Esophagus muscularis mucosa (tissue), 4 donors: ENCODE measurements at regions not wholly inside any gene's neighbourhood (a gene's known extent, or its start where the extent isn't known, plus 50 kb on each side); places are given as distances from the start of the nearest gene placed in this dataset.

Source experiments
- DNase-seq: peaks from one replicate; pipeline ENCODE4 v3.0.0-alpha.2; 2017; ENCODE audit errors: extremely low spot score
- H3K27ac ChIP-seq, 4 donors: fragments of 200-600 bp; sonication (generic); replicated peaks in 1 of 4; 1 replicate in 3 of 4; 2 replicates in 1 of 4; pipeline ENCODE4 v1.5.1; 2016 to 2019; ENCODE audit warnings: mild to moderate bottlenecking in 1 of 4
- H3K27me3 ChIP-seq, 4 donors: fragments of 200-600 bp; sonication (generic); one replicate each; pipeline versions ENCODE4 v1.5.1 to v1.6.0; 2016 to 2019
- H3K36me3 ChIP-seq, 4 donors: fragments of 200-600 bp; sonication (generic); one replicate each; pipeline ENCODE4 v1.5.1; 2016 to 2019
- H3K4me1 ChIP-seq, 4 donors: fragments of 200-600 bp; sonication (generic); one replicate each; pipeline ENCODE4 v1.5.1; 2016 to 2019
- H3K4me3 ChIP-seq, 4 donors: fragments of 200-600 bp; sonication (generic); 1 replicate in 2 of 4; 2 replicates in 2 of 4; pipeline ENCODE4 v1.5.1; 2016 to 2019; ENCODE audit warnings: mild to moderate bottlenecking in 4 of 4, moderate library complexity in 1 of 4
- H3K9me3 ChIP-seq, 4 donors: fragments of 200-600 bp; sonication (generic); 1 replicate in 3 of 4; 2 replicates in 1 of 4; pipeline ENCODE4 v1.5.1; 2016 to 2019
- EP300 ChIP-seq: sonication (generic); formaldehyde crosslinking; IDR thresholded peaks from one replicate; pipeline ENCODE4 v1.6.1; 2017; ENCODE audit warnings: antibody characterized with exemption
- POLR2A ChIP-seq: fragments of 450-650 bp; IDR thresholded peaks from one replicate; pipeline ENCODE4 v1.6.1; 2017; ENCODE audit warnings: antibody characterized with exemption, moderate library complexity, mild to moderate bottlenecking, low read depth
- POLR2AphosphoS5 ChIP-seq, 2 donors: sonication (generic); formaldehyde crosslinking; IDR thresholded peaks; one replicate each; pipeline ENCODE4 v1.6.1; 2017; ENCODE audit warnings: antibody characterized with exemption in 2 of 2
- WGBS: methylation state at CpG from one replicate; pipeline ENCODE4 v1.1.5; 2018; 5-methylcytosine and 5-hydroxymethylcytosine counted together
- intact Hi-C: fragments of 100-400 bp; cut with DNase I; formaldehyde crosslinking; loops from one replicate; pipeline ENCODE4 v1.15.1; 2023
- TF ChIP-seq, protein P1 (sequence below), 3 experiments: fragments of 200-600 bp in 2 of 3; fragments of 450-650 bp in 1 of 3; sonication (generic) in 2 of 3; IDR thresholded peaks; one replicate each; pipeline ENCODE4 v1.5.1; 2017 to 2019; ENCODE audit warnings: antibody characterized with exemption in 3 of 3, mild to moderate bottlenecking in 2 of 3, moderate library complexity in 1 of 3

DNA sequence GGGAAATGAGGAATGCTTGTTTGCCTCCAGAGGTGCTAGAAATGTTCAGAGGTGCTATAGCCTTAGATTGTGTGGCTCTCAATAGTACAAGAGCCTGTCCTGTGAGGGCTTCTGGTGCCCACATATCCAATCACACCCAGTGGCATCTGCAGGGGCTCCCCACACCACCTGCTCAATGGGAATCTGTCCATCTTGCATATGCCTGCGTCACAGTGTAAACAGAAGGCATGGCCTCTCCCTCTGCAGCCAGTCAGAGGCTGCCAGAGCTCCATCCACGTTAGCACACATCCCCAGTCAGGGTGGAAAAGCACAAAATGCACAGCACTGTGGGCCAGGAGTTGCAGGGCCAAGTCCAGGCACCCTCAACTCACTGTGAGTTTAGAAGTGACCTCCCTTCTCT lies 113.6 kb upstream of the GRIK3 start:
- TF ChIP-seq, protein P1, sequence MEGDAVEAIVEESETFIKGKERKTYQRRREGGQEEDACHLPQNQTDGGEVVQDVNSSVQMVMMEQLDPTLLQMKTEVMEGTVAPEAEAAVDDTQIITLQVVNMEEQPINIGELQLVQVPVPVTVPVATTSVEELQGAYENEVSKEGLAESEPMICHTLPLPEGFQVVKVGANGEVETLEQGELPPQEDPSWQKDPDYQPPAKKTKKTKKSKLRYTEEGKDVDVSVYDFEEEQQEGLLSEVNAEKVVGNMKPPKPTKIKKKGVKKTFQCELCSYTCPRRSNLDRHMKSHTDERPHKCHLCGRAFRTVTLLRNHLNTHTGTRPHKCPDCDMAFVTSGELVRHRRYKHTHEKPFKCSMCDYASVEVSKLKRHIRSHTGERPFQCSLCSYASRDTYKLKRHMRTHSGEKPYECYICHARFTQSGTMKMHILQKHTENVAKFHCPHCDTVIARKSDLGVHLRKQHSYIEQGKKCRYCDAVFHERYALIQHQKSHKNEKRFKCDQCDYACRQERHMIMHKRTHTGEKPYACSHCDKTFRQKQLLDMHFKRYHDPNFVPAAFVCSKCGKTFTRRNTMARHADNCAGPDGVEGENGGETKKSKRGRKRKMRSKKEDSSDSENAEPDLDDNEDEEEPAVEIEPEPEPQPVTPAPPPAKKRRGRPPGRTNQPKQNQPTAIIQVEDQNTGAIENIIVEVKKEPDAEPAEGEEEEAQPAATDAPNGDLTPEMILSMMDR (IDR thresholded peaks at IDR 0.05): no peak
- TF ChIP-seq POLR2A (no peak), POLR2AphosphoS5 (IDR thresholded peaks at IDR 0.05) (no peak), EP300 (no peak)
- 17% methylated on average over 1 of the region's 2 CpGs for WGBS

DNA sequence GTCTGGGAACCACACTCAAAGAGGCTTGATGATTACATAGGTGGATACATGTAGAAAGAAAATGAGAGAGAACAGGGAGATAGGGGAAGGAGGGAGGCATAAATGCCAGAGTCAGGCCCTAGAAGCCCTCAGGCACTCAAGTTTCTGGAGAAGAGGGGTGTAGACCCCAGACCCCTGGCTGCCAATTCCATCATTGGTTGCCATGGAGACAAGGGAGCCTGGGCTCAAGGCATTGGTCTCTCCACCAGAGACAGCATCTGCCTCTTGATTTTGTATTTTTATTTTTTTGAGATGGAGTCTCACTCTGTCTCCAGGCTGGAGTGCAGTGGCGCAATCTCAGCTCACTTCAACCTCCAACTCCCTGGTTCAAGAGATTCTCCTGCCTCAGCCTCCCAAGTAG lies 114.3 kb upstream of the GRIK3 start:
- Histone ChIP-seq H3K27ac (no peak overlapping the region), H3K4me1 (no peaks in the 10 kb centered on the region), H3K27me3 (peaks cover 0 to 50% (median 0%) of the 10 kb centered on the region in 4 donors), H3K4me3 (no peak overlapping the region), H3K36me3 (no peaks in the 10 kb centered on the region), H3K9me3 (no peaks in the 10 kb centered on the region)
- TF ChIP-seq POLR2AphosphoS5 (IDR thresholded peaks at IDR 0.05) (no peak), EP300 (no peak), POLR2A (no peak)
- TF ChIP-seq, protein P1 (IDR thresholded peaks at IDR 0.05): no peak
- DNase-seq: peak; percentile 37
- intact Hi-C loops: no loop called here
- 70% methylated on average over 1 of the region's 1 CpG for WGBS

More for the DNA sequence above, 113.6 kb upstream of the GRIK3 start:
- Histone ChIP-seq H3K27ac (no peak overlapping the region), H3K36me3 (no peaks in the 10 kb centered on the region), H3K9me3 (no peaks in the 10 kb centered on the region), H3K4me1 (no peaks in the 10 kb centered on the region), H3K27me3 (peaks cover 0 to 44% (median 0%) of the 10 kb centered on the region in 4 donors), H3K4me3 (no peak overlapping the region)
- intact Hi-C loops: no loop called here
- peak; percentile 78 for DNase-seq

DNA sequence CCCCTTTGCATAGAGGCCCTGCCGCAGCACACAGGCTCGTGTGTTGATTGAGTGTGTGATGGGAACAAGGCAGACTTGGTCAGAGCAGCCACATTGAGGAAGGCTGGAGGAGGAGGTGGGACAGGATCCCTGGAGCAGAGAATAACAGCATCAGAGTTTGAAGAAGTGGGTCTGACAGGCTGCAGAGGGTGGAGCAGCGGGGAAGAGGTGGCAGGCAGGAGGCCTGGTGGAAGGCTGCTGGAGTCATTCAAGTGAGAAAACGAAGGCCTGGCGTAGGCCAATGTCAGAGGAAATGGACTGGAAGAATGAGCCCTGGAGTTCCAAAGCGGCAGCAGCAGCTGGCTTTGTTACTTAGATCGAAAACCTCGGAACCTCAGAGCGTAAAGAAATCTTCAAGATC lies 115.0 kb upstream of the GRIK3 start:
- intact Hi-C loops: no loop called here
- WGBS: 83% methylated on average over 9 of the region's 9 CpGs
- peak; percentile 82 for DNase-seq
- H3K9me3 ChIP-seq: peaks cover 0 to 2% (median 0%) of the 10 kb centered on the region in 4 donors
- no peak overlapping the region for H3K27ac ChIP-seq
- TF ChIP-seq POLR2A: no peak
- no peak overlapping the region for H3K4me3 ChIP-seq
- H3K36me3 ChIP-seq: no peaks in the 10 kb centered on the region
- no peaks in the 10 kb centered on the region for H3K4me1 ChIP-seq
- peaks cover 0 to 55% (median 0%) of the 10 kb centered on the region in 4 donors for H3K27me3 ChIP-seq

DNA sequence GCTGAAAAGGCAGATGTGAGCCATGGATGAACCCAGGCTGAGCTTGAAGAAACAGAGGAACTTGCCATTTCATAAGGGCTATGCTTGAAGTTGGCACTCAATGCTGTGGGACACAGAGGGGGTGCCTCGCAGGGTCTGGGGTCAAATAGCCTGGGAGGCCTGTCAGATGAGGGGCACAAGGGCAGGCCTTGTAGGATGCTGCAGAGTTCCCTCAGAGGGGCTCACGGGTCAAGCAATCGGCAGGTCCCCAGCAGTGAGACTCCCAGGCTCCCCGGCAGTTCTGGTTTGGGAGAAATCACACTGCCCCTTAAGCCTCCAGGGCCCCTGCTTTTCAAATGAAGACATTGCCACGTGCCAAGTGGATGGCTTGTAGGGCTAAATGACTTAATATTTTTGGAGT lies 116.7 kb upstream of the GRIK3 start:
- Histone ChIP-seq H3K4me3 (no peak overlapping the region), H3K9me3 (peaks cover 0 to 6% (median 0%) of the 10 kb centered on the region in 4 donors), H3K4me1 (no peaks in the 10 kb centered on the region), H3K27me3 (peaks cover 0 to 60% (median 0%) of the 10 kb centered on the region in 4 donors), H3K27ac (no peak overlapping the region), H3K36me3 (no peaks in the 10 kb centered on the region)
- intact Hi-C loops: no loop called here
- TF ChIP-seq EP300: no peak
- TF ChIP-seq, protein P1 (IDR thresholded peaks at IDR 0.05): no peak
- no peak for TF ChIP-seq POLR2AphosphoS5 (IDR thresholded peaks at IDR 0.05)
- TF ChIP-seq POLR2A: no peak
- WGBS: 66% methylated on average over 4 of the region's 5 CpGs
- peak; percentile 86 for DNase-seq

DNA sequence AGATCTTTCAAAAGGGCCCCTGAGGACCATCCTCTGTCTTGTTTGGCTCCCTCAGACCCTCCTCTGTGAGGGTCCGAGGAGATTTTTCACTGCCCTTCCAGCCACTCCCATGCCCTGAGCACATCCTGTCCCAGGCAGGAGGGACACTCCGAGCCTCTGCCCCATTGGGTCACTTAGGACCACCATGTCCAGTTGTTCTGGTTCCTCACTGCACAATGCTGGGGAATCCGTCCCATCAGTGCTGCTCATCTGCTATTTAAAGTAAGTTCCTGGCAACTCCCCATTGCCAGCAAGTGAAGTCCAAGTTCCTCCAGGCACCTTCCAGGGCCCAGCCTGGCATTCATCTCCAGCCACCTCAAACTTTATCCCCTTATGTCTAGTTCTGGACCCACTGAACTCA lies 117.5 kb upstream of the GRIK3 start:
- WGBS: 70% methylated on average over 2 of the region's 3 CpGs
- peaks cover 0 to 60% (median 0%) of the 10 kb centered on the region in 4 donors for H3K27me3 ChIP-seq

More for the DNA sequence above, 117.5 kb upstream of the GRIK3 start:
- Histone ChIP-seq H3K4me1 (no peaks in the 10 kb centered on the region), H3K27ac (no peak overlapping the region), H3K9me3 (peaks cover 0 to 6% (median 0%) of the 10 kb centered on the region in 4 donors), H3K36me3 (no peaks in the 10 kb centered on the region), H3K4me3 (no peak overlapping the region)
- peak; percentile 74 for DNase-seq
- intact Hi-C loops: no loop called here
- no peak for TF ChIP-seq POLR2AphosphoS5 (IDR thresholded peaks at IDR 0.05)
- TF ChIP-seq POLR2A: no peak
- TF ChIP-seq EP300: no peak
- TF ChIP-seq, protein P1 (IDR thresholded peaks at IDR 0.05): no peak
